ENCODE measurements at regions not wholly inside any gene's neighbourhood (a gene's known extent, or its start where the extent isn't known, plus 50 kb on each side); places are given as distances from the start of the nearest gene placed in this dataset.

DNA sequence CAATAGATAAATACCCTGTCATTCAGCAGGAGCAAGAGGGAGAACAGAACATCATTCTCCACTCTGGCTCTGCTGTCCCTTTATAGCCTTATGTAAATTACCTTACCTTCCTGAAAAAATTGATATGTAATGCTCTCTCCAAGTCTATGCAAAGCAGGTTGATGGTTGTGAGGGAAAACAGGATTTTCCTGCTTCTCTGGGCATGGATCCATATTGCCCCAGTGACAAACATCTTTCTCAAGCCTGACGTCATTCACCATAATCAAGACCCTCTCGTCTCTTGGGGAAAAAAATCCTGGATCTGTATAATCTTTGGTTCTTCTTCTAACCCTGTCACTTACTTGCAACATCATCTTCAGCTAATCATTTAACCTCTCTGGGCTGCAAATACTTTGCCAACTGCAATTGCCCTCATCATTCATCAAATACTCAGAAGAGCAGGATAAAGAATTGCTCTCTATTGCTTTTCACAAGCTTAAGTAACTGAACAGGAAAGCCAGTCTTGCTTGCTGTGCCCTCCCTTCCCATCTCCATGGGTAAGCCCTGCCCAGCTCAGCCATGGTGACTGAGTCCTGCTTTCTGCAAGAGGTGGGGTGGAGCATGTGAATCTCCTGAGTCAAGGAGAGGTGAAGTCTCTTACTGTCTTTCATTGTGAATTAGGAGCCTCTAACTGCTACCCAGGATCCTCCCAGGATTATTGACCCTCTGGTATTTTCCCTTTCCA lies 123.7 kb upstream of the KLF7 start:
- DNase-seq (ENCODE audit: low read depth, low spot score) = no peak

DNA sequence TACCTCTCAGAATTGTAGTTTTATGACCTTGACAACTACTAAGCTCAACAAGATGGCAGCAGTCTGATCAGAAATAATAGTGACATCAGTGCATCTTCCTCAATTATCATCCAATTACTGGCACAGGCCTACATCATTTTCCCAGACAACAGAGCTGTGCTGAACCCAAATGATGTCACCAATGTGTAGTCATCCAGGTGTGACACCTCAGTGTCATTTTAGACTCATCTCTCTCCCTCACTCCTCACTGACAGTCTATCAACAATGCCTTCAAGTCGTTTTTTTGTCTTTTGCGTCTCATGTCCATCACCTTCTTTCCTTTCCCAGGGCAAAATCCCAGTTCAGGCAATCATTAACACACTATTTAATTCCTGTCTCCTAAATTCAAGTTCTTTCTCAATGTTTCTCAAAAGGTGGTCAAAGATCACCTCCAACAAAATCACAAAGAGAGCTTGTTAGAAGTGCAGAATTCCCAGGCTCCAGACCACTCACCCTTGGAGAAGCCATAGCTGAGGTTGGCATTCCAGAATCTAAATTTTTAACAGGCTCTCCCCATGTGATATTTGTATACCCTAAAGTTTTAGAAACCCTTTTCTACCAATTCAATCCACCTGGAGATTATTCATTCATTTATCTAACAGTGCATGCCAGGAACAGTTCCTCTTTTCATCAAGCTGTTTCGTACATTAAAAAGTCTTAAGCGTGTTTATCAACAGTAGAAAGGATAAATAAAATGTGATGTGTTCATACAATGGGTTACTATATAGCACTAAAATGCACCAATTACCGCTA lies 125.3 kb upstream of the KLF7 start:
- no peak for DNase-seq (ENCODE audit: low read depth, low spot score)

DNA sequence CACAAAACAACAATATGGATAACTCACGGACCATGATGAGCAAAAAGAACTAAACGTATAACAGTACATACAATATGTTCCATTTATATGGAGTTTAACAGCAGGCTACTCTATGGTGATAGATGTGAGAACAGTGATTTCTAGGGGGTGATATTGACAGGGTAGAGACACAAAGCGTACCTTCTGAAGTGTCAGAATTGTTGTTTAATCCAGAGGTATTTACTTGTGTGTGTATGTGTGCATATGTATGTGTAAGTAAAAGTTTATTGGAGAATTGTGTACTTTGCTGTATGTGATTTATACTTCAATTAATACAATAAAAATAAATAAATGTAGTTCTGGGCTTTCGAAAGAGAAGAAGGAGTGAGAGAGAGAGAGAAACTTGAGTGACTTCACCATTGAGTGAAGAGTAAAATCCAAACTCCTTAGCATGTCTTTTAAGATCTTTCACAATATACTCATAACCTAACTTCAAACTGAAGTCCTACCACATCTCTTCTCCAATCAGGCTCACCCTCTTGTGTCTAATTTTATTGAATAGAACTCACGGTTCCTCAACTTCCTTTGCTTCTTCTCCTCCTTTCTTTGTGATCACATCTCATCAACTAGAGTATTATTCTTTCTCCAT lies 126.0 kb upstream of the KLF7 start:
- no peak for DNase-seq (ENCODE audit: low read depth, low spot score)

DNA sequence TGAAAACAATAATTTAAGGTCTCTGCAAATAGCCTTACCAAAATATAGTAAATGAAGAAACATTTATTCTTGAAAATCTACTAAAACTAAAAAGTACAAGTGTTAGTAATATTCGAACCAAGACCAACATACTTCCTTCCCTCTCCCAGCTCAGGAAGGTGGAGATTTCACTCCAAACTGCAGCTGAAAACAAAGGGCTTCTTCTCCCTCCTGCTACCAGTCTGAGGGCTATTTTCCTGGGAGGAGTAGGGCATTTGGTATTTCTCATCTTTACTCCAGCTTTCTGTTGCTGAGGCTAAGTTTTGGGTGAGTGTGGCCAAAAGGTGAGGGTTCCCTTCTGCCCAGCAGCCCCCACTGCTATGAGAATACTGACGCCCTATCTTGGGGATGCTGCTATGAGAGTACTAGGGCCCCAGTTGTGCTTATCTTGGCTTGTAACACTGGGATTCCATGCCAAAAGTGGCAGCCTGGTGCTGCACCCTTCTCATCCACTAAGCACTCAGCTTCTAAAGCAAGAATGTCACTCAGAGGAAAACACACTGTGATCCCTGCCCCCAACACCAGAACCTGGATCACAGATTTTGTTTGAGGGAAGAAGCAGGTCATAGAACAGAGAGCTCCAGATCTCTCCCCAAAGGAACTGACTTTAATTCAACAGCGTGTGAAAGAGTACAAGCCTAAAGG lies 130.7 kb upstream of the KLF7 start:
- no peak for DNase-seq (ENCODE audit: low read depth, low spot score)

DNA sequence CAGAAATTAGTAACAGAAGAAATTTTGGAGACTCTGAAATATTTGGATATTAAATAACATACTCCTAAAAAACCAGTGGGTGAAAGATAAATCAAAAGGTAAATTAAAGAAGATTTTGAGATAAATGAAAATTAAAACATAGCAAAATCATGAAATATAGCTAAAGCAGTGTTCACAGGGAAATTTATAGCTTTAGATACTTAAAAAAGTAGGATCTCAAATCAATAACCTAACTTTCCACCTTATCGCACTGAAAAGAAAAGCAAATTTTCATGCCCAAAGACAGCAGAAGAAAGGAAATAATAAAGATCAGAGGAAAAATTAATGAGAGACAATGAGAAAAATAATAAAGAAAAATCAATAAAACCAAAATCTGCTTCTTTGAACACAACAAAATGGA lies 135.1 kb upstream of the KLF7 start:
- DNase-seq (ENCODE audit: low read depth, low spot score) = no peak

DNA sequence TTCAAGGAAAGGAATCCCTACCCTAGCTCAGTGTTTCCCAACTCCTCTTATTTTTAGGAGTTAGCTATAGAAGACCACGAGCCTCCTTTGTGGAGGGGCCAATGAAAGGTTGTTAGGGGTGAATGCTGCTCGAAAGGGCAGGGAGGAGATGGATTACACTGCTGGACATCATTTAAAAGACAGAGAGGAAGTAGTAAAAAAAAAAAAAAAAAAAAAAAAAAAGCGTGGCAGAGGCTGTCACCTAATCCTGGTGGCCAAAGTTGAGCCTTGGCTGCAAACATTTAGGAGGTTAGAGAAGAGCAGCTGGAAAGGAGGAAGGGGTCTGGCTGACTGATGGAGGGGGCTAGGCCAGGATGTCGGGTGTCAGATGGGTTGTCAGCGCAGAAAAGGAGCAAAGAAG lies 139.0 kb upstream of the KLF7 start:
- no peak for DNase-seq (ENCODE audit: low read depth, low spot score)

DNA sequence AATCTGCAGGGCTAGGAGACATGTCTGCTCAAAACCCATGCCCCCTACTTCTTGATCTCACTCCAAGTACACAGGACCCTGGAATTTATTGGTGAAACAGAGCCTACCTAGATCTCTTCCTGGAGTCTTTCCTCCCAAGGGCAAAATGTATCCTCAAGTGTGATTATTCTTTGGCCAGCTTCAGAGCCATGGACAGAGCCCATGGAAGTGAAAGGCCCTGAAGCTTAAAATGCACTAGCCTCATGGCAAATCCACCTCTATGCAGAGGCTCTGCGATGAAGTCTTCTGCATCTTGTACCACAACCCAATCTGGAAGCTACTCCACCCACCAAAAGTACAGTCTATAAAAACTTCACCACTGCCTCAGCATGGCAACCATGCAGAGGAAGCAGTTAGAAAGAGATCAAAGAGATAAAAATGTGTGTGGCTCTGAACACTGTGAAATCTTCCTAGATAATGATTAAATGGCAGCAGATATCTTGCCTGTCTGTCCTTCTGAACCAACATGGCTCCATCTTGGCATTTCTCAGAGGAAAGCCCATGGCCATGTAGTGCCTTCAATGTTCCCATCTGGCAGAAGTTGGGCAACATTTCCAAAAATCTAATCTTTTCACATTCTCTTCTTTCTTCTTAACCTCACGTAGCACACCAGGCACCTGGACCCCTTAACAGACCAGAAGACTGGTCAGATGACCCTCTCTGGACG lies 142.9 kb upstream of the KLF7 start:
- no peak for DNase-seq (ENCODE audit: low read depth, low spot score)

DNA sequence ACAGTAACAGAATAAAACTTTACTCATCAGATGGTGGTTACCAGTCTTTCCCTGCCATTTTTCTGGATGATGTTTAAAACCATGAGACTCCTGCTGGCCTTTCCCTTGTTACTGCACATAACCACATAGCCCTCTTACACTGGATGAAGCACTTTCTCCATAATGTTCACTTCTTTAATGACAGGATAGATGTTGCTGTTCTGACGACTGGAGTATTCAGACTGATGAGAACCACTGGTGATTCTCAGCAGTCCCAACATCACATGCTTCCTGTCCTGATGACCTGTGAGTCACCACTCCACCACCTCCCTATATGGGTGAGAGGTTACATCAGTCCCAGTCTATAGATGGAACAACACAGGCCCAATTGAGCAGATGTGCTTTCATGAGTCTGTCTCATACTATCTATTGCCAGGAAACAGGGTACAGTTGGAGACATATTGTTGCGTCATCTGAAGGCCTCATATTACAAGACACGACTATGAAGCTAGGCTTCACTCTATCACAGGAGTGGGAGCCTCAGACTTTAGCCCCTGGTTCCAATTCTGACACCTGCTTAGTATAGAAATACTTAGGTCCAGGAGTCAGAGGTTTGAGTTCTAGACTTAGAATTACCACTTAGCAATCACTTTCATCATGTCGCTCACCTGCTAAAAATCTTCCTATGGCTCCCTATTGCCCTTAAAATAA lies 145.7 kb upstream of the KLF7 start:
- no peak for DNase-seq (ENCODE audit: low read depth, low spot score)

DNA sequence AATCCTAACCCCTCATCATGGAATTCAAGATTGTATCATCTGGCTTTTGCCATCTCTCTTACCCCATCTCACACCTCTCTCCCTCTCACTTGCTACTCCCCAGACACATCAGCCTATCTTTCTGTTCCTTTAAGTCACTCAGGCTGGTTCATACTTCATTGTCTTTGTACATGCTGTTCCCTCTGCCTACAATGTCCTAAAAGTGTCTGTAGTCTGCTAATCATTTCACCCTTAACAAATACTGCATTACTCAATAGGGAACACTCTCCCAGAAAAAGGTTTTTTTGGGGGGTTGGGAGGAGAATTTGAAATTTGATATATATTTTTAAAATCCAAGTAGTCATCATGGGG lies 146.2 kb upstream of the KLF7 start:
- no peak for DNase-seq (ENCODE audit: low read depth, low spot score)

DNA sequence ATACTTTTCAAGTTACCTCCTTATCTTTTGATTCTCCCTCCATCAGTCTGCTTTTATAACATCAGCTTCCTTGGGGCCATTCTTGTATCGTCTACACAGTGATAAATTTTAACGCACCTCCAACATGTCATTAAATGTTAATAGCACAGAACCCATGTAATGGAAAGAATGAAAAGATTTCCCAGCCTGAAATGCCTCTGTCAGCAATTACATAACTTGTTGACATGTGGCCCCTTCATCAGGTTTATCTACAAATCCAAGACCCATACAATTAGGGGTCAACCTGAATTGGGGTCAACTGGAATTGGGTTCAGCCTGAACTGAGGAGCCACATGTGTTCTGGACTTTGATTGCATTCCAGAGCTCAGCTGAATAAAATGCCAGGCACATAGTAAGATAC lies 148.2 kb upstream of the KLF7 start:
- no peak for DNase-seq (ENCODE audit: low read depth, low spot score)

DNA sequence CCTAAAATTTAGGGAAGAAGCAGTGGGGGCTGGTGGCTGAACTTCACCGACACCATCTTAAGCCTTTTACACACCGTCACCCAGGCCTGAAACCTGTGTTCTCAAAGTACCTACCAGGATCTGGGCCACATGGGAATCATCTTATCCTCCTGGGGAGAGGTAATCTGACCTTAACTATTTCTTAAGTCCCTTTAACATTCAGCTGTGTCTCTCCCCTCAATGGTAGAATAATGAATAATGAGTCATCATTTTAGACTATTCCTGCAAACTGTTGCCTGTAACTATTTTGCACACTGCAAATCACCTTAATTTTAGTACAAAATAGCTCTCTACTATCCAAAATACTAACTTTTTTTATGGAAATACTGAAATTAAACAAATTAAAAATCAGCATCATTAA lies 149.4 kb upstream of the KLF7 start:
- no peak for DNase-seq (ENCODE audit: low read depth, low spot score)

DNA sequence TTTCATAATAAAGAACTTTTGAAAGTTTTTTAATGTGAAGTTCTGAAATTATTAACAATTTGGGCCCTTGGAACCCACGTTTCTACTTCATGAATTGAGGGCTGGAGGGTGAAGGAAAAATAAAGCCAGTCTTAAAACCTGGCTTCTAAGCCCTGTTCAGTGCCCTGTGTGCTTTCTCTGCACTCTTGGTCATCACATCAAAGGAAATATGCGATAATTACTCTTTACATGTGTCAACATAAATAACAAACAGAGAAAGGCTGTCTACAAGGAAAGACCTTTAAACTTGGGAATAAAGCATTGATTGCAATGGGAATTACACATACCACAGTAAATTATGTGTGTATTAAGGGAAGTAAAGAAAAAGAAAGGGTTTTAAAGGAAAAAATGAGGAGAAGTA lies 150.7 kb upstream of the KLF7 start:
- DNase-seq (ENCODE audit: low read depth, low spot score) = no peak

DNA sequence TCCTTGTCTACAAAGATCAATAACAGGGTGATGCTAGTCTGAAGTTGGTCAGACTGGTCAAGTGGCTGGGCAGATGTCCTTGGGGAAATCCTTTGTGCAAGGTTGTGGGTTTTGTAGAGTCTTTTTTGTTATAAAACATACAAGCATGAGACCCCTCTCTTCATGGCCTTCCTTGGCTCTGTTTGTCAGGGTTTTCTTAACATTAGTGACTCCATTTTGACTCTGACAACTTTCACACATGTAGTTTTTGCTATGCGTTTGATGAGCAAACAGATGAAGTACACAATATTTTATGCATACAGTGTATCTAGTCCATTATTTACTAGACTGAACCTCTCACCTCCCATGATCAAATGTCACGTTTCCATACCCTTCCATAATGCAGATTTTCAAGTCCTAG lies 151.2 kb upstream of the KLF7 start:
- no peak for DNase-seq (ENCODE audit: low read depth, low spot score)

DNA sequence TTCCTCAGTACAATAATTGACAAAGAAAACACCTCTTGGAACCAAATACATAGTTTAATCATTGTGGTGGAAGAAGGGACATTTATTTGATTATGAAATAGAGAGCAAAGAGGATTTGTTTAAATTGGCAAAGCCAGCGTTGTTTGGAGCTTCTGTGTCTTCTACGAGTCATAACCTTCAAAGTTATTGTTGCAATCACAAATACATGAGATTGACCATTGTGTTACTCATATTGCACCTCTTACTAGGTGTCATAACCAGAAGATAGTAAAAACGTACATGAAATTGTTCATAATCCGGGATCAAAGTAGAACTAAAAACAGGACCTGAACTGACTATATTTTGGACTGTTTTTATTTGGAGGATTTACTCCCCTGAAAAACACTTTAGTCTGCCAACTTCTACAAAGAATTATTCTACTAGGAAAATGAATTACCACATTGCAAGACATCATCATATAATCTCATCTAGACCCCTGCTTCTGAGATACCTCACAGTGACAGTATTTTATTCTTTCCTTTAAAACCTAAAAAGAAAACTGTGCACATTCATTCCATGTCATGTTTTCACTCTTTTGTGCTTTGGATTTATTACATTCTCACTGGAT lies 151.7 kb upstream of the KLF7 start:
- no peak for DNase-seq (ENCODE audit: low read depth, low spot score)

DNA sequence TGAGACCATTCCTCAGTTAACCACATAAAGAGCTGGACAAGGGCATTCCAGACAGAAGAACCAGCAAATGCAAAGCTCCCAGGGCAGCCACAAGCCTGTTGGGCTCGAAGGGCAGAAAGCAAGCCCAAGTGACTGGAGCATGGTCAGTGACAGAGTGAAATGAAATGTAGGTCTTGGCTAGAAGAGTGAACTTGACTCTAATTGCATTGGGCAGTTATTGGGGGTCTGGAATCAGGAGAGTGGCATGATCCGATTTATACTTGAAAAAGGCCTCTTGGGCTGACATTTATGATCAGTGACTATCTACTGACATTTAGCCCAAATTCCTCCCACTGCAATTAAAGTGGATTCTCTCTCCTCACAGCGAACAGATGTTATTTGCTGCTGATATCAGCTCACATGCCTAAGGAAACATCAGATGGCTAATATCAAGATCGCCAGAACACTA lies 152.5 kb upstream of the KLF7 start:
- DNase-seq (ENCODE audit: low read depth, low spot score) = no peak

DNA sequence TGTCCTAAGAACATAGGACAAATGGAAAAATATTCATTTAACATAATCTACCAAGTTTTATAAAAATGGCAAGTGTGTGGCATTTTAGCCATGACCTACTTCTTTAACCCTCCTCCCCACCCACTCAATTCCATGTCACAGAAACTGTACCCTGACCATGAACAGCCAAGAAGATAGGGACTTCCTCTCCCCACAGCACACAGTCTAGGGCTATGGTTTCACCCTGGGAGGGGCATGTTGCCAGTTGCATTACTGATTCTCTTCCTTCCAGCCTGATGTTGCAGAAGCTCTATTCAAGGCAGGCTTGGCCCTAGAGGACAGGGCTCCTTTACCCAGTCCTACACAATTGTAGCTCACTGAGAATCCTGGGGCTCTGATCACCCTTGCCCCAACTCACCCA lies 153.6 kb upstream of the KLF7 start:
- DNase-seq (ENCODE audit: low read depth, low spot score) = no peak

DNA sequence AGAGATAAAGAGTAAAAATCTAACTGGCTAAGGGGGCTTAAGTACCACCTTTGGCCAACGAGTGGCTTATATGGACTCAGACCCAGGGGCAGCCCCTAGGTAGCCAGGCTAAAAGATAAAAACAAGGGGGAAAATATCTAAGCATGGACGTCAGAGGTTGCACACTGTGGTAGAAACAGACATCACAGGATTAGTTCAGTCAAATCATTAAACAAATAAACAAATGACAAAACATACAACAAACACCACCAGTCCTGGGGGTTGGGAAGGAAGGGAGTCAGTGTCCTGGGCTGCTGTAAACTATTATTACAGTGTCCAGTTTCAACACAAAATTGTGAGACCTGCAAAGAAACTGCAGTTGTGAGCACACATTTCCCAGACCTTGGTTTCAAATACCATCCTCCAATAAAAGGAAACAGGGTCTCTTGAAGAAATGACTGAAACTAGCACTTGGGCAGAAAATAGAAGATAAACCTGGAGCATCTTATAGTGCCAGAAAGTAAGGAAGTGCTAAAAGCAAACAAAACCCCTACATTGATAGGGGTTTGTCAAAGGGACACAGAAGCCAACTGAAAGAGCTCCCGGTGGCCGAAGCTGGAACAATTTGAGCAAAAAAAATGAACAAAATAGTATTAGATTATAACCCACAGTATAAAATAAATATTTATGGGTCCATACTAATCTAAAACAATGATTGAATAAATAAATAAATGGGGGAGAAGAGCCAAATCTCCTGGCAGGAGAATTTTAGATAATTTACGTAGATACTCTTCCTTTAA lies 154.8 kb upstream of the KLF7 start:
- DNase-seq (ENCODE audit: low read depth, low spot score) = no peak

DNA sequence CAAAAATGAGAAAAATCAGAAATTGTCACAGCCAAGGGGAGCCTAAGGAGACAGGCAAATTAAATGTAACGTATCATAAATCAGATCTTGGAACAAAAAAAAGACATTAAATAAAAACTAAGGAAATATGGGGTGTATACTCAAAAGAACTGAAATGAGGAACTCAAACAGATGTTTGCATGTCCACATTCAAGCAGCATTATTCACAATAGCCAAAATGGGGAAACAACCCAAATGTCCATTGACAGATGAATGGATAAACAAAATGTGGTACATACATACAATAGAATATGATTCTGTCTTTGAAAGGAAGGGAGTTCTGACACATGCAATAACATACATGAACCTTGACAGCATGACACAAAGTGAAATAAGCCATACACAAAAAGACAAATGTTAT lies 155.8 kb upstream of the KLF7 start:
- DNase-seq (ENCODE audit: low read depth, low spot score) = no peak

DNA sequence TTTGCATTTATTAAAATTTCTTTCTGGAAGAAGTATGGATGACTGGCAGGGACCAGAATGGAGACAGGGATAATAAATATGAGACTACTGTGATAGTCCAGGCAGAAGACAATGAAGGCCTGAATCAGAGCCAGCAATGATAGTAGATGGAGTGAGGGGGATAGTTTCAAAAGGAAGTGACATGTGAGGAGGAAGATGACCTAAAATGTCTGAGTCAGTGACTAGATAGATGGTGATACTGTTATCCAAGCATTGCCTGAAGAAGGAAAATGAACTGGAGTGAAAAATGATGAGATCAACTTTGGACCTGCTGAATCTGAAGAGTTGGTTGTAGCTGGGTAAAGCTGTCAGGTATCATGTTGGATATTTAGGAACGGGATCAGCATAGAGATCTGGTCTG lies 158.3 kb upstream of the KLF7 start:
- DNase-seq (ENCODE audit: low read depth, low spot score) = no peak

DNA sequence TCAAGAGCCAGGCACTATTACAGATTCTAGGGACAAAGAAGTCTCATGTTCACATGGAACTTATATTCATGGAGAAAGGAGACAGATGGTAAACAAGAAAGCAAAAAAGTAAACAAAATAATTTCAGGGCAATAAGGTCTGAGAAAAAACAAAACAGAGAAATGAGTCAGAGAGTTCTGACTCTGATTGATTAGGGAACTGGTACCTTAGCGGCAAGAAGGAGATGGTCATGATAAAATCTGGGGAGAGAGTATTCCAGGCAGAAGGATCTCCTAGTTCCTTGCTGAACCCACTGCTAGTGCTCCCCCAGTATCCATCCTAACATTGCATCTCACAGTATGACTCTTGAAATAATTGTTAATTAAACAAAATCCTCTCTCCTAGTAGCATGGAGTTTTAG lies 161.8 kb upstream of the KLF7 start:
- no peak for DNase-seq (ENCODE audit: low read depth, low spot score)
